Astrocyte of the cerebellum (primary cell): ENCODE measurements at regions not wholly inside any gene's neighbourhood (a gene's known extent, or its start where the extent isn't known, plus 50 kb on each side); places are given as distances from the start of the nearest gene placed in this dataset.

ENCODE experiments used
- DNase-seq: peaks from one replicate; pipeline ENCODE4 v3.0.0-alpha.2; 2011; ENCODE audit warnings: low read depth
- H3K4me3 ChIP-seq: 2 replicates; pipeline ENCODE4 v1.5.1; 2011; ENCODE audit warnings: mild to moderate bottlenecking, low read depth, low read length, moderate library complexity
- CTCF ChIP-seq: IDR thresholded peaks from 2 replicates; pipeline ENCODE4 v1.5.1; 2012; ENCODE audit warnings: low read length, low read depth, moderate library complexity, mild to moderate bottlenecking; ENCODE audit errors: missing control alignments
- in situ Hi-C: cut with HindIII; loops from 2 replicates; pipeline ENCODE4 v1.10.0; 2017; ENCODE audit warnings: low sequenced_read_pairs

- TF ChIP-seq CTCF: no peak
- in situ Hi-C loops: no loop called here
- H3K4me3 ChIP-seq: no peak overlapping the region
- DNase-seq: no peak
These were observed 187.7 kb downstream of the GPAT3 start for GRCh38 chr4:83723609-83724008.

- no peak for TF ChIP-seq CTCF
- no peak for DNase-seq
- no peak overlapping the region for H3K4me3 ChIP-seq
- in situ Hi-C loops: no loop called here
These were observed 186.9 kb downstream of the GPAT3 start for GRCh38 chr4:83722730-83723269.

GRCh38 chr4:83716874-83717273 lies 181.0 kb downstream of the GPAT3 start:
- TF ChIP-seq CTCF: no peak
- in situ Hi-C loops: no loop called here
- no peak overlapping the region for H3K4me3 ChIP-seq
- no peak for DNase-seq

- no peak for TF ChIP-seq CTCF
- DNase-seq: no peak
- in situ Hi-C loops: no loop called here
- no peak overlapping the region for H3K4me3 ChIP-seq
These were observed 177.0 kb downstream of the GPAT3 start for GRCh38 chr4:83712890-83713289.

- in situ Hi-C loops: no loop called here
- H3K4me3 ChIP-seq: no peak overlapping the region
- TF ChIP-seq CTCF: no peak
- no peak for DNase-seq
These were observed 173.7 kb downstream of the GPAT3 start for GRCh38 chr4:83709627-83710026.

GRCh38 chr4:83708500-83709175 lies 172.7 kb downstream of the GPAT3 start:
- no peak for DNase-seq
- H3K4me3 ChIP-seq: no peak overlapping the region
- in situ Hi-C loops: no loop called here
- no peak for TF ChIP-seq CTCF
